OCI-LY3 (cell line): ENCODE measurements at regions not wholly inside any gene's neighbourhood (a gene's known extent, or its start where the extent isn't known, plus 50 kb on each side); places are given as distances from the start of the nearest gene placed in this dataset.

Experiments used
- CTCF ChIP-seq: fragments of 200-600, 300-600 bp; sonication (generic); IDR thresholded peaks from 2 replicates; pipeline ENCODE4 v1.5.1; 2014; ENCODE audit warnings: antibody characterized with exemption, low read length, low read depth
- EZH2phosphoT487 ChIP-seq: fragments of 200-600 bp; shearing (Covaris generic); IDR thresholded peaks from 2 replicates; pipeline ENCODE4 v1.6.1; 2018; ENCODE audit warnings: antibody characterized with exemption, mixed run types, low read depth

- TF ChIP-seq CTCF (no peak), EZH2phosphoT487 (no peak)
These were observed 633.8 kb upstream of the CT83 start for GRCh38 chrX:117096528-117096927.
